Tibial artery (tissue), 4 donors: ENCODE measurements at regions not wholly inside any gene's neighbourhood (a gene's known extent, or its start where the extent isn't known, plus 50 kb on each side); places are given as distances from the start of the nearest gene placed in this dataset.
A peak's percentile ranks its signal among the peaks of the same experiment; 100 is the strongest.

Experiments used
- DNase-seq, 2 donors: peaks; one replicate each; pipeline ENCODE4 v3.0.0-alpha.2; 2019
- H3K27ac ChIP-seq, 2 donors: fragments of 200-600 bp; sonication (generic) in 1 of 2; 1 replicate in 1 of 2; 2 replicates in 1 of 2; pipeline ENCODE4 v1.5.1; 2018 to 2019; ENCODE audit warnings: mild to moderate bottlenecking in 1 of 2
- H3K27me3 ChIP-seq, 2 donors: fragments of 200-600 bp; sonication (generic) in 1 of 2; one replicate each; pipeline versions ENCODE4 v1.5.1 to v1.6.0; 2016 to 2019
- H3K36me3 ChIP-seq, 3 donors: fragments of 200-600 bp; sonication (generic) in 2 of 3; one replicate each; pipeline ENCODE4 v1.5.1; 2016 to 2019; ENCODE audit warnings: mild to moderate bottlenecking in 2 of 3
- H3K4me1 ChIP-seq, 4 donors: fragments of 200-600 bp; sonication (generic) in 2 of 4; 1 replicate in 3 of 4; 2 replicates in 1 of 4; pipeline ENCODE4 v1.5.1; 2016 to 2019
- H3K4me3 ChIP-seq, 2 donors: fragments of 200-600 bp; sonication (generic) in 1 of 2; 1 replicate in 1 of 2; 2 replicates in 1 of 2; pipeline ENCODE4 v1.5.1; 2018 to 2019; ENCODE audit warnings: mild to moderate bottlenecking in 2 of 2
- H3K9me3 ChIP-seq, 3 donors: fragments of 200-600 bp; sonication (generic) in 1 of 3; one replicate each; pipeline ENCODE4 v1.5.1; 2016 to 2019
- intact Hi-C: fragments of 100-400 bp; cut with DNase I; formaldehyde crosslinking; loops from one replicate; pipeline ENCODE4 v1.15.0; 2023; ENCODE audit warnings: low total_unique reads
- TF ChIP-seq, protein P1 (sequence below), 2 experiments: fragments of 200-600 bp in 1 of 2; fragments of 450-650 bp in 1 of 2; IDR thresholded peaks; one replicate each; pipeline ENCODE4 v1.5.1; 2017 to 2019; ENCODE audit warnings: antibody characterized with exemption in 2 of 2, mild to moderate bottlenecking in 1 of 2, moderate library complexity in 1 of 2

DNA sequence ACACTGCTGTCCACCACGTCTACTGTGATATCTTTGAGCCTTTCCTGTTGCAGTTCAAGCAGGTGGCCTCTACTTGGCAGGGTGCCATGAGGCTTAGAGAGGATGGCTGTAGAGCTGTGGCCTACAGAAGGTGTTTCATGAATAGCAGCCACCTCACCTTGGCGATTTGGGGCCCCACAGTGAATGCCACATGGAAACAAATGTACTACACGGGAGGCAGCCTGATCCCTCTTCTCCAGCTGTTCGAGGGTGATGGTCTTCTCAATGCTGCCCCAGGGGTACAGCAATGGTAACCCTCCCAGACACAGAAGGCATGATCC, 70.7 kb downstream of the FAM43A start:
- Histone ChIP-seq H3K36me3 (no peaks in the 10 kb centered on the region), H3K4me1 (peaks cover 0 to 20% (median 17%) of the 10 kb centered on the region in 4 donors), H3K27ac (no peak overlapping the region), H3K9me3 (no peaks in the 10 kb centered on the region), H3K27me3 (peaks cover 0 to 5% of the 10 kb centered on the region in 2 donors), H3K4me3 (no peak overlapping the region)
- TF ChIP-seq, protein P1, sequence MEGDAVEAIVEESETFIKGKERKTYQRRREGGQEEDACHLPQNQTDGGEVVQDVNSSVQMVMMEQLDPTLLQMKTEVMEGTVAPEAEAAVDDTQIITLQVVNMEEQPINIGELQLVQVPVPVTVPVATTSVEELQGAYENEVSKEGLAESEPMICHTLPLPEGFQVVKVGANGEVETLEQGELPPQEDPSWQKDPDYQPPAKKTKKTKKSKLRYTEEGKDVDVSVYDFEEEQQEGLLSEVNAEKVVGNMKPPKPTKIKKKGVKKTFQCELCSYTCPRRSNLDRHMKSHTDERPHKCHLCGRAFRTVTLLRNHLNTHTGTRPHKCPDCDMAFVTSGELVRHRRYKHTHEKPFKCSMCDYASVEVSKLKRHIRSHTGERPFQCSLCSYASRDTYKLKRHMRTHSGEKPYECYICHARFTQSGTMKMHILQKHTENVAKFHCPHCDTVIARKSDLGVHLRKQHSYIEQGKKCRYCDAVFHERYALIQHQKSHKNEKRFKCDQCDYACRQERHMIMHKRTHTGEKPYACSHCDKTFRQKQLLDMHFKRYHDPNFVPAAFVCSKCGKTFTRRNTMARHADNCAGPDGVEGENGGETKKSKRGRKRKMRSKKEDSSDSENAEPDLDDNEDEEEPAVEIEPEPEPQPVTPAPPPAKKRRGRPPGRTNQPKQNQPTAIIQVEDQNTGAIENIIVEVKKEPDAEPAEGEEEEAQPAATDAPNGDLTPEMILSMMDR (IDR thresholded peaks at IDR 0.05): no peak
- no peak for DNase-seq
- intact Hi-C loops: no loop called here

GRCh38 chr3:194756791-194757325, 71.2 kb downstream of the FAM43A start:
- DNase-seq: peak; percentile 40 to 79
- Histone ChIP-seq H3K27me3 (peaks cover 0 to 9% of the 10 kb centered on the region in 2 donors), H3K4me1 (peaks cover 0 to 20% (median 17%) of the 10 kb centered on the region in 4 donors), H3K27ac (peak overlapping the region; percentile 23 to 61), H3K9me3 (no peaks in the 10 kb centered on the region), H3K36me3 (no peaks in the 10 kb centered on the region), H3K4me3 (no peak overlapping the region)
- TF ChIP-seq, protein P1 (IDR thresholded peaks at IDR 0.05): no peak
- intact Hi-C loops: no loop called here

GRCh38 chr3:194757647-194758061, 72.0 kb downstream of the FAM43A start:
- Histone ChIP-seq H3K36me3 (no peaks in the 10 kb centered on the region), H3K4me3 (no peak overlapping the region), H3K4me1 (peaks cover 0 to 20% (median 17%) of the 10 kb centered on the region in 4 donors), H3K27me3 (peaks cover 0 to 13% of the 10 kb centered on the region in 2 donors), H3K9me3 (no peaks in the 10 kb centered on the region), H3K27ac (peak overlapping the region; percentile 23 to 61)
- DNase-seq: no peak
- intact Hi-C loops: no loop called here
- TF ChIP-seq, protein P1 (IDR thresholded peaks at IDR 0.05): no peak

DNA sequence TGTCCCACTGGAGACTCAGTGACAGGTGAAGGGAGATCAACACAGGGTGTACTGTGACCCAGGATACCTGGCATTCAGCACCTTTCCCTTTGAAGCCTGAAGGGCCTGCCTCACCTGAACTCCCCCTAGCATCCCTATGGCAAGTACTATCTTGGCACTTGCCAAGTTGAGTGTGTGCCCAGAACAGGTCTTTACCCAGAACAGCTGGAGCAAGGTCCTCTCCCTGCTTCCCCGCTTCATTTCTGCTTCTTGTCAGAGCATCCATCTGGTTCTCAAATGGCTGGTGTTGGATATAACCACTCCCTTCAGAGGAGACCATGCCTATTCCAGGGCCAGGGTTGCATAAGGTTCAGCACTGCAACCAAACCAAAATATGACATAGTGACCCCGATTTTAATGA, 73.0 kb downstream of the FAM43A start:
- no peak for DNase-seq
- H3K36me3 ChIP-seq: no peaks in the 10 kb centered on the region
- intact Hi-C loops: no loop called here
- peaks cover 0 to 17% of the 10 kb centered on the region in 2 donors for H3K27me3 ChIP-seq
- peaks cover 0 to 20% (median 17%) of the 10 kb centered on the region in 4 donors for H3K4me1 ChIP-seq
- no peak overlapping the region for H3K27ac ChIP-seq
- no peaks in the 10 kb centered on the region for H3K9me3 ChIP-seq
- TF ChIP-seq, protein P1 (IDR thresholded peaks at IDR 0.05): no peak
- no peak overlapping the region for H3K4me3 ChIP-seq

DNA sequence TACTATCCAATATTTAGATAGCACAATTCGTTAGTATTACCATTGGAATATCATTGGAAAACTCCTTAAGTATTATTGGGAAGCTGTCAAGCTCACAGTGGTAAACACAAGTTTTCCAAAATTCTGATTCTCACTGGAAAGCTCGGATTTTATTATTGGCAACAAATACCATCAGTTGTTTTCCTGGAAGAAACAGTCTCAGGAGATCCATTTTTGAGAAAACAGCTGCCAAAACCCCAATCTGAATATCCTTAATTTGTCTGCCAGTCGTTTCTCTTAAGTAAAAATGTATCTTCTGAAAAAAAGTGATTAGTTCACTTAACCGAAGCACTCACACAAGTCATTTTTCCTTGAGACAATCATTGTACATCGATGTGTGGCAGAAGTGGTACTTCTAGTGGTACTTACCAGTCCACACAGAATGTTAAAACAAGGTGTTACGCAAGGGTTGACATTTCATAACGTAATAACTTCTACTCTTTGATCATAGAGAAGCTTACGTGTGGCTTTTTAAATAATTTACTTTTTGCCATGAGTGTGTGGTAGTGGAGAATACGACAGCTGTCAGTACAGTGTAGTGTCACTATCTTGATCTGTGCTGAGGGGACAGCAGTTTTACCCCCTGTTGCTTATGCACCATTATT, 74.9 kb downstream of the FAM43A start:
- Histone ChIP-seq H3K27me3 (peaks cover 0 to 20% of the 10 kb centered on the region in 2 donors), H3K36me3 (no peaks in the 10 kb centered on the region), H3K9me3 (no peaks in the 10 kb centered on the region), H3K4me3 (no peak overlapping the region), H3K4me1 (peaks cover 0 to 20% (median 17%) of the 10 kb centered on the region in 4 donors), H3K27ac (no peak overlapping the region)
- no peak for DNase-seq
- intact Hi-C loops: no loop called here
- TF ChIP-seq, protein P1 (IDR thresholded peaks at IDR 0.05): no peak
